HL-60 (cell line): ENCODE measurements at regions not wholly inside any gene's neighbourhood (a gene's known extent, or its start where the extent isn't known, plus 50 kb on each side); places are given as distances from the start of the nearest gene placed in this dataset.

Source experiments
- DNase-seq, 2 experiments: peaks; one replicate each; pipeline ENCODE4 v3.0.0-alpha.2; 2010 to 2020; ENCODE audit warnings: low read depth in 1 of 2, low spot score in 1 of 2
- H3K27ac ChIP-seq: fragments of 250-450 bp; sonication (Bioruptor Pico); replicated peaks from 2 replicates; pipeline ENCODE4 v1.5.1; 2020; ENCODE audit warnings: mild to moderate bottlenecking, moderate library complexity
- H3K27me3 ChIP-seq: fragments of 250-450 bp; sonication (Bioruptor Pico); 2 replicates; pipeline ENCODE4 v1.5.1; 2021; ENCODE audit warnings: mild to moderate bottlenecking, moderate library complexity; ENCODE audit not compliant: insufficient read depth, poor library complexity, severe bottlenecking
- H3K4me3 ChIP-seq: replicated peaks from 2 replicates; pipeline ENCODE4 v1.5.1; 2011; ENCODE audit warnings: mild to moderate bottlenecking, control low read depth, low read length; ENCODE audit not compliant: insufficient read depth
- GABPA ChIP-seq: IDR thresholded peaks from 2 replicates; pipeline ENCODE4 v1.6.1; 2012; ENCODE audit warnings: low read depth
- POLR2AphosphoS5 ChIP-seq: IDR thresholded peaks from 2 replicates; pipeline ENCODE4 v1.6.1; 2012; ENCODE audit warnings: low read depth
- SPI1 ChIP-seq: IDR thresholded peaks from 2 replicates; pipeline ENCODE4 v1.6.1; 2012; ENCODE audit warnings: low read depth, mild to moderate bottlenecking, borderline replicate concordance
- TF ChIP-seq, protein P1 (sequence below): IDR thresholded peaks from one replicate; pipeline ENCODE4 v1.5.1; 2011; ENCODE audit warnings: low read length, control low read depth, inconsistent platforms; ENCODE audit not compliant: insufficient read depth
- TF ChIP-seq, protein P2 (sequence below): IDR thresholded peaks from 2 replicates; pipeline ENCODE4 v1.6.1; 2012; ENCODE audit warnings: low read depth; ENCODE audit not compliant: insufficient replicate concordance

DNA sequence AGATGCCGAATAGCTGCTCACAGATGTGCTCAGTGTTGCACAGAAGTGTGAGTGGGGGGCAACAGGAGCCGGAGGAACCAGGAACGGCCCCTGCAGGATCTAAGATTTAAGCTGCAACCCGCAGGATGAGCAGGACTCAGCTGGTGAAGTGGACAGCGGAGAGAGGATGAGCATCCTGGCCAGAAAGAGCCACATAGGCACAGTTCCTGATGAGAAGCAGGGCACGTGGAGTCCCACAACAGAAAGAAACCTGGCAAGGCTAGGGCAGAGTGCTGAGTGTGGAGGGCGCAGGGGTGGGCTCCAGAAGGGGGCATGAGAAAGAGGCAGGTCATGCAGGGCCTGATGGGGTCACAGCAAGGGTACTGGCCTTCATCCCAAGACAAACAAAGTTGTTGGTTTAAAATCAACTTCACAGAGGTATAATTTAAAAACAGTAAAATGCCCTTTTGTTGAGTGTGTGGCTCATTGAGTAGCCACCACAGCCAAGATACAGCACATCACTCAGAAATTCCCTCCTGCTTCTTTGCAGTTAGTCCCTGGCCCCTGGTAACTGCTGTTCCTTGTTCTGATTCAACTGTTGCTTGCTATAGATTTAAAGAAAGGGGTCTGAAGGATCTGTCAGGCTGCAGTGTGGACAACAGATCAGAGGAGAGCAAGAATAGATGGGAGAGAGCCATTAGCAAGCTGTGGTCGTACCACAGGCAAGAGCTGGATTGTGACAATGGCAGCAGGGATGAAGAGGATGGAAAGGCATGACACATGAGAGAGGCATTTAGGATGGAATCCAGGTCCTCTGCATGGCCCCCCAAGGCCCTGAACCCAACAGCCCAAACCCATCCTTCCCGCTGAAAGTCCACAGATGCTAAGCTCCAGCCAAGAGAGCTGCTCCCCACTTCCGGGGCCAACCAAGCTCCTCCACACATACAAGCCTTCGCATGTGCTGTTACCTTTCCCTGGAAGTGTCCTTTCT lies 53.1 kb upstream of the OSBPL3 start:
- Histone ChIP-seq H3K27ac (no peak overlapping the region), H3K4me3 (no peak overlapping the region), H3K27me3 (no peaks in the 10 kb centered on the region)
- TF ChIP-seq SPI1 (no peak), GABPA (no peak), POLR2AphosphoS5 (no peak)
- TF ChIP-seq, protein P1, sequence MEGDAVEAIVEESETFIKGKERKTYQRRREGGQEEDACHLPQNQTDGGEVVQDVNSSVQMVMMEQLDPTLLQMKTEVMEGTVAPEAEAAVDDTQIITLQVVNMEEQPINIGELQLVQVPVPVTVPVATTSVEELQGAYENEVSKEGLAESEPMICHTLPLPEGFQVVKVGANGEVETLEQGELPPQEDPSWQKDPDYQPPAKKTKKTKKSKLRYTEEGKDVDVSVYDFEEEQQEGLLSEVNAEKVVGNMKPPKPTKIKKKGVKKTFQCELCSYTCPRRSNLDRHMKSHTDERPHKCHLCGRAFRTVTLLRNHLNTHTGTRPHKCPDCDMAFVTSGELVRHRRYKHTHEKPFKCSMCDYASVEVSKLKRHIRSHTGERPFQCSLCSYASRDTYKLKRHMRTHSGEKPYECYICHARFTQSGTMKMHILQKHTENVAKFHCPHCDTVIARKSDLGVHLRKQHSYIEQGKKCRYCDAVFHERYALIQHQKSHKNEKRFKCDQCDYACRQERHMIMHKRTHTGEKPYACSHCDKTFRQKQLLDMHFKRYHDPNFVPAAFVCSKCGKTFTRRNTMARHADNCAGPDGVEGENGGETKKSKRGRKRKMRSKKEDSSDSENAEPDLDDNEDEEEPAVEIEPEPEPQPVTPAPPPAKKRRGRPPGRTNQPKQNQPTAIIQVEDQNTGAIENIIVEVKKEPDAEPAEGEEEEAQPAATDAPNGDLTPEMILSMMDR, result no peak
- TF ChIP-seq, protein P2, sequence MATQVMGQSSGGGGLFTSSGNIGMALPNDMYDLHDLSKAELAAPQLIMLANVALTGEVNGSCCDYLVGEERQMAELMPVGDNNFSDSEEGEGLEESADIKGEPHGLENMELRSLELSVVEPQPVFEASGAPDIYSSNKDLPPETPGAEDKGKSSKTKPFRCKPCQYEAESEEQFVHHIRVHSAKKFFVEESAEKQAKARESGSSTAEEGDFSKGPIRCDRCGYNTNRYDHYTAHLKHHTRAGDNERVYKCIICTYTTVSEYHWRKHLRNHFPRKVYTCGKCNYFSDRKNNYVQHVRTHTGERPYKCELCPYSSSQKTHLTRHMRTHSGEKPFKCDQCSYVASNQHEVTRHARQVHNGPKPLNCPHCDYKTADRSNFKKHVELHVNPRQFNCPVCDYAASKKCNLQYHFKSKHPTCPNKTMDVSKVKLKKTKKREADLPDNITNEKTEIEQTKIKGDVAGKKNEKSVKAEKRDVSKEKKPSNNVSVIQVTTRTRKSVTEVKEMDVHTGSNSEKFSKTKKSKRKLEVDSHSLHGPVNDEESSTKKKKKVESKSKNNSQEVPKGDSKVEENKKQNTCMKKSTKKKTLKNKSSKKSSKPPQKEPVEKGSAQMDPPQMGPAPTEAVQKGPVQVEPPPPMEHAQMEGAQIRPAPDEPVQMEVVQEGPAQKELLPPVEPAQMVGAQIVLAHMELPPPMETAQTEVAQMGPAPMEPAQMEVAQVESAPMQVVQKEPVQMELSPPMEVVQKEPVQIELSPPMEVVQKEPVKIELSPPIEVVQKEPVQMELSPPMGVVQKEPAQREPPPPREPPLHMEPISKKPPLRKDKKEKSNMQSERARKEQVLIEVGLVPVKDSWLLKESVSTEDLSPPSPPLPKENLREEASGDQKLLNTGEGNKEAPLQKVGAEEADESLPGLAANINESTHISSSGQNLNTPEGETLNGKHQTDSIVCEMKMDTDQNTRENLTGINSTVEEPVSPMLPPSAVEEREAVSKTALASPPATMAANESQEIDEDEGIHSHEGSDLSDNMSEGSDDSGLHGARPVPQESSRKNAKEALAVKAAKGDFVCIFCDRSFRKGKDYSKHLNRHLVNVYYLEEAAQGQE, result no peak
- DNase-seq, result no peak

DNA sequence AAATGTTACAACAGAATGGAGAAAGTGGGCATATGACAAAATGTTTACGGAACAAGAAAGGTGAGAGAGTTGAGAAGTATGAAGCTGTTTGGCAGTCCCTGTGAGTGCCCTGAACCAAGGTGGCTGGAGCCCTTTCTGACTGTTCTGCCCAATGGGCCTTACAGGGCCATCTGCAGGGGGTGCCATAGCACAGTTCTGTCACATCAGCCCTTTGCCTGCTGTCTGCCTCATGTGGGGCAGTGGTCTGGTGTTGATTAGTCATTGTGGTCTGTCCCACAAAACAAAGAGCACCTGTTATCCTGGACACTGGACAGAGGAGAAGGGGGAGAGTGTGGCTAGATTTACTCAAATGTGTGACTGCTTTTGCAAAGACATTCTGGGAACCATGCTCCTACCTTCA lies 51.5 kb upstream of the OSBPL3 start:
- TF ChIP-seq, protein P1, result no peak
- TF ChIP-seq, protein P2, result no peak
- TF ChIP-seq SPI1 (no peak), POLR2AphosphoS5 (no peak)
- Histone ChIP-seq H3K27me3 (no peaks in the 10 kb centered on the region), H3K27ac (no peak overlapping the region), H3K4me3 (no peak overlapping the region)
- no peak for DNase-seq

DNA sequence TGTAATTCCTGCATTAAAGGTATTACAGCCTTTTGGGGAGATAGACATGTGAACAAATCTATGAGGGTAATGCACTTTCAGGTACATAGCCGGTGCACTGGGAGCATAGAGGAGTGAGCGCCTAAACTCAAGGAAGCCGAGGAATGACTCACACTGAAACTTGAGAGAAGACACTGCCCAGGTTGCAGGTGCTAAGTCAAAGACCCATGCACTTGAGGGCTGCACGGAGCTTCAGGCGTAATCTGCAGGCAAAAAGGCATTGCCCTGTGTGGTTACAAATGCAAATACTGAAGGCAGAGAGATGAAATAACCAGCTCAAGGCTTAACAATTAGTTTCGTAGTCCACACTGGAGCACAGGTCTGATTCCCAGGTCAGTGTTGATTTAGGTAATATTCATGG lies 51.0 kb upstream of the OSBPL3 start:
- no peak for DNase-seq
- H3K4me3 ChIP-seq, result no peak overlapping the region
- TF ChIP-seq, protein P1, result no peak
- TF ChIP-seq POLR2AphosphoS5, result no peak
- TF ChIP-seq, protein P2, result no peak
- TF ChIP-seq SPI1, result no peak
- TF ChIP-seq GABPA, result no peak
- no peak overlapping the region for H3K27ac ChIP-seq
- H3K27me3 ChIP-seq, result no peaks in the 10 kb centered on the region
